Choroid plexus epithelial cell (primary cell): ENCODE measurements at regions not wholly inside any gene's neighbourhood (a gene's known extent, or its start where the extent isn't known, plus 50 kb on each side); places are given as distances from the start of the nearest gene placed in this dataset.

ENCODE experiments used
- DNase-seq: peaks from one replicate; pipeline ENCODE4 v3.0.0-alpha.2; 2010; ENCODE audit warnings: low read depth
- H3K4me3 ChIP-seq: 2 replicates; pipeline ENCODE4 v1.5.1; 2011; ENCODE audit warnings: low read depth, mild to moderate bottlenecking, control low read depth, low read length, moderate library complexity
- CTCF ChIP-seq: conservative IDR thresholded peaks from 2 replicates; pipeline ENCODE4 v1.5.1; 2011; ENCODE audit warnings: low read depth, mild to moderate bottlenecking, control low read depth, inconsistent platforms, low read length, moderate library complexity

GRCh38 chr11:80668039-80668438 lies 1227.2 kb upstream of the TENM4 start:
- DNase-seq: no peak
- no peak for TF ChIP-seq CTCF
- H3K4me3 ChIP-seq: no peak overlapping the region

- H3K4me3 ChIP-seq: no peak overlapping the region
- TF ChIP-seq CTCF: no peak
- no peak for DNase-seq
These were observed 1215.0 kb upstream of the TENM4 start for GRCh38 chr11:80655834-80656233.

GRCh38 chr11:80650966-80651365 lies 1210.1 kb upstream of the TENM4 start:
- no peak overlapping the region for H3K4me3 ChIP-seq
- TF ChIP-seq CTCF: no peak
- no peak for DNase-seq

- H3K4me3 ChIP-seq: no peak overlapping the region
- TF ChIP-seq CTCF: no peak
- DNase-seq: no peak
These were observed 1208.4 kb upstream of the TENM4 start for GRCh38 chr11:80649186-80649585.

- no peak for DNase-seq
- TF ChIP-seq CTCF: no peak
- H3K4me3 ChIP-seq: no peak overlapping the region
These were observed 1197.5 kb upstream of the TENM4 start for GRCh38 chr11:80638296-80638695.

- TF ChIP-seq CTCF: no peak
- H3K4me3 ChIP-seq: no peak overlapping the region
- no peak for DNase-seq
These were observed 1196.7 kb upstream of the TENM4 start for GRCh38 chr11:80637571-80637970.

- TF ChIP-seq CTCF: no peak
- H3K4me3 ChIP-seq: no peak overlapping the region
- no peak for DNase-seq
These were observed 1196.2 kb upstream of the TENM4 start for GRCh38 chr11:80636999-80637398.
